ENCODE measurements at regions not wholly inside any gene's neighbourhood (a gene's known extent, or its start where the extent isn't known, plus 50 kb on each side); places are given as distances from the start of the nearest gene placed in this dataset.

GRCh38 chr6:15037253-15037652 lies 208.6 kb upstream of the JARID2 start (continued):
- no peak for TF ChIP-seq ZBTB33 (IDR thresholded peaks at IDR 0.05; ENCODE audit: extremely low read depth, insufficient replicate concordance, low read length)
- TF ChIP-seq POLR2A (IDR thresholded peaks at IDR 0.05; ENCODE audit: borderline replicate concordance, extremely low read depth, insufficient read depth, insufficient read length): no peak
- no peak for TF ChIP-seq POLR2AphosphoS5 (IDR thresholded peaks at IDR 0.05; ENCODE audit: low read depth, low read length)
- no peak for TF ChIP-seq FOSL1 (IDR thresholded peaks at IDR 0.05; ENCODE audit: low read depth)
- TF ChIP-seq EGR1 (IDR thresholded peaks at IDR 0.05; ENCODE audit: low read depth): no peak
- no peak for TF ChIP-seq SRF (IDR thresholded peaks at IDR 0.05; ENCODE audit: low read depth)

DNA sequence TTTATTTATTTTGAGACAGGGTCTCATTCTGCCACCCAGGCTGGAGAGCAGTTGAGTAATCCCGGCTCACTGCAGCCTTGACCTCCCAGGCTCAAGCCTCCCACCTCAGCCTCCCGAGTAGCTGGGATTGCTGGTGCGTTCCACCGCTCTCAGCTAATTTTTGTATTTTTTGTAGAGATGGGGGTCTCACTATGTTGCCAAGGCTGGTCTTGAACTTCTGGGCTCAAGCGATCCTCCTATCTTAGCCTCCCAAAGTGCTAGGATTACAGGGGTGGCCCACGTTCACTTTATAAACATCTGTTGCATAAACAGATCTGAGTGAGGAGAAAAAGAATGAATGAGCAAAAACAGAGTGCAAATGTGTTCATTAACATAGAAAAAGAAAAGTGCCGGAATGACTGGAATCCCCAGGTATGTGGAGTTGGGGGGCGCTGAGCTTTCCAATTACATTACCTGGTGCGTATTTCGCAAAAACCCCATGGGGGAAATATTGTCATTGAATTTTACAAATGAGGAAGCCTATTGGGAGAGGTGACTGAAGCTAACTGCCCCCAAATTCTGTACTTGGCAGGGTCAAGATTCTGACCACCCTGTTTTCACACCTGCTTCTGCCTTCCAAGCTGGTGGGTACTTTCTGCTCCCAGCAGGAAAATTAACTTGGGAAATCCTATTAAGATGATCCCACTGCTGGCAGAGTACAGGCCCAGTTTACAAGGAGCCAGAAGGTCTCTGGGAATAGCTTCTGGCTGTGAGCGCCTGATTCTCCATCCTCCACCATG lies 207.7 kb upstream of the JARID2 start:
- Histone ChIP-seq H3K4me3 (replicated peaks in 1 of 2; ENCODE audit: low read depth in 1 of 2, low read length in 2 of 2) (no peak overlapping the region), H3K4me1 (ENCODE audit: control insufficient read depth in 1 of 2, insufficient read depth in 2 of 2, low read length in 2 of 2) (peaks cover 6 to 7% of the 10 kb centered on the region in 2 experiments; a peak in 2 of 4 replicates), H3K27me3 (ENCODE audit: insufficient read depth, low read length) (no peaks in the 10 kb centered on the region), H3K27ac (ENCODE audit: low read depth, low read length) (no peak overlapping the region), H3K9me3 (ENCODE audit: control insufficient read depth in 1 of 2, insufficient read depth in 1 of 2, low read depth in 1 of 2, low read length in 2 of 2) (no peaks in the 10 kb centered on the region), H3K4me2 (ENCODE audit: low read length) (no peak overlapping the region), H4K20me1 (ENCODE audit: insufficient read depth) (no peaks in the 10 kb centered on the region), H3K79me2 (ENCODE audit: insufficient read depth, low read length) (no peaks in the 10 kb centered on the region), H2AFZ (ENCODE audit: low read depth, low read length, poor library complexity, severe bottlenecking) (no peak overlapping the region), H3K9ac (ENCODE audit: low read length) (no peak overlapping the region), H3K9me2 (ENCODE audit: insufficient read depth) (no peaks in the 10 kb centered on the region), H3K36me3 (ENCODE audit: control insufficient read depth in 1 of 2, insufficient read depth in 2 of 2, low read length in 2 of 2) (no peaks in the 10 kb centered on the region)
- ChIA-PET RAD21 (ENCODE audit: low non-redundant PET in 1 of 2, low total read pairs in 2 of 2, uncharacterized antibody in 2 of 2, unreplicated experiment in 2 of 2) (no interaction called here), POLR2A (no interaction called here), CTCF (no interaction called here)
- BruUV-seq (replicated peaks): no TSS peak
- DNase-seq (ENCODE audit: low read depth, low spot score) (no peak), ATAC-seq (no peak)
- intact Hi-C loops (cut with micrococcal nuclease): no loop called here
- TF ChIP-seq ZBTB33 (IDR thresholded peaks at IDR 0.05; ENCODE audit: extremely low read depth, insufficient replicate concordance, low read length) (no peak), EZH2phosphoT487 (IDR thresholded peaks at IDR 0.05; ENCODE audit: borderline replicate concordance) (no peak), EZH2 (IDR thresholded peaks at IDR 0.05) (no peak), TCF7L2 (IDR thresholded peaks at IDR 0.05; ENCODE audit: borderline replicate concordance, extremely low read depth, insufficient read depth, insufficient read length) (no peak), SRF (IDR thresholded peaks at IDR 0.05; ENCODE audit: low read depth) (no peak), FOSL1 (IDR thresholded peaks at IDR 0.05; ENCODE audit: low read depth) (no peak), CTCF (IDR thresholded peaks at IDR 0.05 in 2 of 3, conservative IDR thresholded peaks at IDR 0.05 in 1 of 3; ENCODE audit: borderline replicate concordance in 1 of 3, insufficient read depth in 1 of 3, low read depth in 2 of 3, low read length in 2 of 3) (no peak), SIN3A (IDR thresholded peaks at IDR 0.05; ENCODE audit: low read depth) (no peak), JUND (IDR thresholded peaks at IDR 0.05) (no peak), CBX3 (IDR thresholded peaks at IDR 0.05; ENCODE audit: low read depth) (no peak)
- TF ChIP-seq, protein P1, sequence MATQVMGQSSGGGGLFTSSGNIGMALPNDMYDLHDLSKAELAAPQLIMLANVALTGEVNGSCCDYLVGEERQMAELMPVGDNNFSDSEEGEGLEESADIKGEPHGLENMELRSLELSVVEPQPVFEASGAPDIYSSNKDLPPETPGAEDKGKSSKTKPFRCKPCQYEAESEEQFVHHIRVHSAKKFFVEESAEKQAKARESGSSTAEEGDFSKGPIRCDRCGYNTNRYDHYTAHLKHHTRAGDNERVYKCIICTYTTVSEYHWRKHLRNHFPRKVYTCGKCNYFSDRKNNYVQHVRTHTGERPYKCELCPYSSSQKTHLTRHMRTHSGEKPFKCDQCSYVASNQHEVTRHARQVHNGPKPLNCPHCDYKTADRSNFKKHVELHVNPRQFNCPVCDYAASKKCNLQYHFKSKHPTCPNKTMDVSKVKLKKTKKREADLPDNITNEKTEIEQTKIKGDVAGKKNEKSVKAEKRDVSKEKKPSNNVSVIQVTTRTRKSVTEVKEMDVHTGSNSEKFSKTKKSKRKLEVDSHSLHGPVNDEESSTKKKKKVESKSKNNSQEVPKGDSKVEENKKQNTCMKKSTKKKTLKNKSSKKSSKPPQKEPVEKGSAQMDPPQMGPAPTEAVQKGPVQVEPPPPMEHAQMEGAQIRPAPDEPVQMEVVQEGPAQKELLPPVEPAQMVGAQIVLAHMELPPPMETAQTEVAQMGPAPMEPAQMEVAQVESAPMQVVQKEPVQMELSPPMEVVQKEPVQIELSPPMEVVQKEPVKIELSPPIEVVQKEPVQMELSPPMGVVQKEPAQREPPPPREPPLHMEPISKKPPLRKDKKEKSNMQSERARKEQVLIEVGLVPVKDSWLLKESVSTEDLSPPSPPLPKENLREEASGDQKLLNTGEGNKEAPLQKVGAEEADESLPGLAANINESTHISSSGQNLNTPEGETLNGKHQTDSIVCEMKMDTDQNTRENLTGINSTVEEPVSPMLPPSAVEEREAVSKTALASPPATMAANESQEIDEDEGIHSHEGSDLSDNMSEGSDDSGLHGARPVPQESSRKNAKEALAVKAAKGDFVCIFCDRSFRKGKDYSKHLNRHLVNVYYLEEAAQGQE (IDR thresholded peaks at IDR 0.05; ENCODE audit: low read depth): no peak

Measured in HCT116 (cell line).